Lower leg skin (tissue), 3 donors: ENCODE measurements at regions not wholly inside any gene's neighbourhood (a gene's known extent, or its start where the extent isn't known, plus 50 kb on each side); places are given as distances from the start of the nearest gene placed in this dataset.

ENCODE experiments used
- POLR2A ChIP-seq, 2 donors: fragments of 450-650 bp; IDR thresholded peaks; one replicate each; pipeline ENCODE4 v1.6.1; 2016 to 2017; ENCODE audit warnings: antibody characterized with exemption in 2 of 2, mild to moderate bottlenecking in 1 of 2, moderate library complexity in 1 of 2
- TF ChIP-seq, protein P1 (sequence below), 3 donors: fragments of 450-650 bp; IDR thresholded peaks; one replicate each; pipeline ENCODE4 v1.5.1; 2016; ENCODE audit warnings: antibody characterized with exemption in 3 of 3, mild to moderate bottlenecking in 3 of 3, moderate library complexity in 2 of 3

DNA sequence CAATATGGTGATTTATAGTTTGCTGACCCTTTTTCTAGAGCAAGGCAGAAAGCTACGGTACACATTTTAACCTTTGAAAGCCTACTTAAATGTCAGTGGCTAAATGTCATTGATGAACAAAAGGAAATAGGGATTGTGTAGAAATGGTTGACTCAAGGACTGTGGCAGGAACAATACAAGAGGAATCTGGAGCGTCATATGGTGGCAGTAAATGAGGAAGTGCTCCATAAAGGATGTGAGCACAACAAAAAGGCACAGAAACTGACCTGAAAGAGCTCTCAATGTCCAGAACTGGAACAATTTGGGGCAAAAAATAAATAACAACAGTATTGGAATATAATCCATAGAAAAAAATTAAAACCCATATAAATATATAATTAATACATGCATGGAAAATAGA, 443.9 kb upstream of the VRK2 start:
- TF ChIP-seq, protein P1, sequence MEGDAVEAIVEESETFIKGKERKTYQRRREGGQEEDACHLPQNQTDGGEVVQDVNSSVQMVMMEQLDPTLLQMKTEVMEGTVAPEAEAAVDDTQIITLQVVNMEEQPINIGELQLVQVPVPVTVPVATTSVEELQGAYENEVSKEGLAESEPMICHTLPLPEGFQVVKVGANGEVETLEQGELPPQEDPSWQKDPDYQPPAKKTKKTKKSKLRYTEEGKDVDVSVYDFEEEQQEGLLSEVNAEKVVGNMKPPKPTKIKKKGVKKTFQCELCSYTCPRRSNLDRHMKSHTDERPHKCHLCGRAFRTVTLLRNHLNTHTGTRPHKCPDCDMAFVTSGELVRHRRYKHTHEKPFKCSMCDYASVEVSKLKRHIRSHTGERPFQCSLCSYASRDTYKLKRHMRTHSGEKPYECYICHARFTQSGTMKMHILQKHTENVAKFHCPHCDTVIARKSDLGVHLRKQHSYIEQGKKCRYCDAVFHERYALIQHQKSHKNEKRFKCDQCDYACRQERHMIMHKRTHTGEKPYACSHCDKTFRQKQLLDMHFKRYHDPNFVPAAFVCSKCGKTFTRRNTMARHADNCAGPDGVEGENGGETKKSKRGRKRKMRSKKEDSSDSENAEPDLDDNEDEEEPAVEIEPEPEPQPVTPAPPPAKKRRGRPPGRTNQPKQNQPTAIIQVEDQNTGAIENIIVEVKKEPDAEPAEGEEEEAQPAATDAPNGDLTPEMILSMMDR (IDR thresholded peaks at IDR 0.05), result no peak
- no peak for TF ChIP-seq POLR2A (IDR thresholded peaks at IDR 0.05)
